ENCODE measurements at regions not wholly inside any gene's neighbourhood (a gene's known extent, or its start where the extent isn't known, plus 50 kb on each side); places are given as distances from the start of the nearest gene placed in this dataset.
"Not testable (repeated sequence)": the region's sequence is repeated elsewhere in the genome, so short reads cannot be mapped to it uniquely, and the experiment has no call there.

DNA sequence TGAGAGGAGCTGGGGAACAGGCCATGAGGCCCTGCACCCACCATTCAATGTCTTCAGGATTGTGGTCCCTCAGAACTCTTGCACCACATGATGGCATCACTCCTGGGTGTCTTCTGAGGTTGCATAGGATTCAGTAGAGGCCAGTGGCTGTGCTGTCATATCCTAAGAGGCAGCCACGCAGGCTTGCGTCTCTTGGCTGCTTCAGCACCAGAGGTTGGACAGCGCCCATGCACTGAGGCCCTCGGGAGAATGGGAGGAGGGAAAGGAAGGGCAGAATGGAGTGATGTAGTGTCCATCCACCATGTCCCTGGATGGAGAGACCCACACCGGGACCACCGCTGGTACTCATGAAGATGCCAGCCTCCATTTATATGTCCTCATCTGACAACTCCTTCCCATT is 237.1 kb downstream of the POTED start:
- H3K9me3 ChIP-seq (ENCODE audit: control insufficient read depth, insufficient read depth, low read depth, low read length); POLR2A ChIA-PET; H3K27ac ChIP-seq (ENCODE audit: extremely low read depth, low read depth, low read length); H3K4me1 ChIP-seq (ENCODE audit: control insufficient read depth, insufficient read depth, low read length); H3K36me3 ChIP-seq (ENCODE audit: control insufficient read depth in 2 of 2, insufficient read depth in 1 of 2, low read length in 2 of 2); H3K4me3 ChIP-seq (ENCODE audit: low read depth, low read length); CTCF ChIA-PET: not testable (repeated sequence)
- TF ChIP-seq, protein P1, sequence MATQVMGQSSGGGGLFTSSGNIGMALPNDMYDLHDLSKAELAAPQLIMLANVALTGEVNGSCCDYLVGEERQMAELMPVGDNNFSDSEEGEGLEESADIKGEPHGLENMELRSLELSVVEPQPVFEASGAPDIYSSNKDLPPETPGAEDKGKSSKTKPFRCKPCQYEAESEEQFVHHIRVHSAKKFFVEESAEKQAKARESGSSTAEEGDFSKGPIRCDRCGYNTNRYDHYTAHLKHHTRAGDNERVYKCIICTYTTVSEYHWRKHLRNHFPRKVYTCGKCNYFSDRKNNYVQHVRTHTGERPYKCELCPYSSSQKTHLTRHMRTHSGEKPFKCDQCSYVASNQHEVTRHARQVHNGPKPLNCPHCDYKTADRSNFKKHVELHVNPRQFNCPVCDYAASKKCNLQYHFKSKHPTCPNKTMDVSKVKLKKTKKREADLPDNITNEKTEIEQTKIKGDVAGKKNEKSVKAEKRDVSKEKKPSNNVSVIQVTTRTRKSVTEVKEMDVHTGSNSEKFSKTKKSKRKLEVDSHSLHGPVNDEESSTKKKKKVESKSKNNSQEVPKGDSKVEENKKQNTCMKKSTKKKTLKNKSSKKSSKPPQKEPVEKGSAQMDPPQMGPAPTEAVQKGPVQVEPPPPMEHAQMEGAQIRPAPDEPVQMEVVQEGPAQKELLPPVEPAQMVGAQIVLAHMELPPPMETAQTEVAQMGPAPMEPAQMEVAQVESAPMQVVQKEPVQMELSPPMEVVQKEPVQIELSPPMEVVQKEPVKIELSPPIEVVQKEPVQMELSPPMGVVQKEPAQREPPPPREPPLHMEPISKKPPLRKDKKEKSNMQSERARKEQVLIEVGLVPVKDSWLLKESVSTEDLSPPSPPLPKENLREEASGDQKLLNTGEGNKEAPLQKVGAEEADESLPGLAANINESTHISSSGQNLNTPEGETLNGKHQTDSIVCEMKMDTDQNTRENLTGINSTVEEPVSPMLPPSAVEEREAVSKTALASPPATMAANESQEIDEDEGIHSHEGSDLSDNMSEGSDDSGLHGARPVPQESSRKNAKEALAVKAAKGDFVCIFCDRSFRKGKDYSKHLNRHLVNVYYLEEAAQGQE (tag by site-specific recombination; IDR thresholded peaks at IDR 0.05), result peak; percentile 65

- H3K36me3 ChIP-seq (ENCODE audit: control insufficient read depth in 2 of 2, insufficient read depth in 1 of 2, low read length in 2 of 2); H3K4me3 ChIP-seq (ENCODE audit: low read depth, low read length); H3K4me1 ChIP-seq (ENCODE audit: control insufficient read depth, insufficient read depth, low read length); CTCF ChIA-PET; H3K9me3 ChIP-seq (ENCODE audit: control insufficient read depth, insufficient read depth, low read depth, low read length); POLR2A ChIA-PET; H3K27ac ChIP-seq (ENCODE audit: extremely low read depth, low read depth, low read length): not testable (repeated sequence)
Measured at GRCh38 chr21:13844574-13844973, 235.0 kb downstream of the POTED start.

- H3K36me3 ChIP-seq (ENCODE audit: control insufficient read depth in 2 of 2, insufficient read depth in 1 of 2, low read length in 2 of 2); H3K27ac ChIP-seq (ENCODE audit: extremely low read depth, low read depth, low read length); H3K4me1 ChIP-seq (ENCODE audit: control insufficient read depth, insufficient read depth, low read length); H3K9me3 ChIP-seq (ENCODE audit: control insufficient read depth, insufficient read depth, low read depth, low read length); POLR2A ChIA-PET; H3K4me3 ChIP-seq (ENCODE audit: low read depth, low read length); CTCF ChIA-PET: not testable (repeated sequence)
Measured at GRCh38 chr21:13843081-13843480, 233.5 kb downstream of the POTED start.

DNA sequence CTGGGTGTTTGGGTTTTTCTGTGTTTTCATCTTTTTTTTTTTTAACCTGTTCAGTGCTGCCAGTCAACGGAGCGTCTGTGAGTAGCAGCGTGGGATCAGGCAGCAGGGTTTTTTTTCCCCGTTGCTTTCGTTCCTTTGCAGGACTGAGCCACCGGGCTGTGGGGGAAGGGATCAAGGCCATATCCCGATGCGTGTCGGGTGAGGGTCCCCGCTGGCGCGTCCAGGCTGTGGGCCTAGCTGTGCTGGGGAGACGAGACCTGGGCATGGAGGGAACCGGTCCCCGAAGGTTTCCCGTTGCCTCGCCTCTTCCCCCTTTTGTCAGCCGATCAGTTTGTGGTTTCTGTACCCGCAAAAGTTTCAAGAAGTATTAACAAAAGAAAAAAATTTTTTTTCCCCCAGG is 218.1 kb downstream of the POTED start:
- POLR2A ChIA-PET; CTCF ChIA-PET; H3K4me3 ChIP-seq (ENCODE audit: low read depth, low read length): not testable (repeated sequence)

GRCh38 chr21:13827201-13827600 is 217.6 kb downstream of the POTED start:
- Histone ChIP-seq H3K36me3 (ENCODE audit: control insufficient read depth in 2 of 2, insufficient read depth in 1 of 2, low read length in 2 of 2) (no peaks in the 10 kb centered on the region), H3K27ac (ENCODE audit: extremely low read depth, low read depth, low read length) (no peak overlapping the region), H3K4me3 (ENCODE audit: low read depth, low read length) (no peak overlapping the region), H3K4me1 (ENCODE audit: control insufficient read depth, insufficient read depth, low read length) (no peaks in the 10 kb centered on the region), H3K9me3 (ENCODE audit: control insufficient read depth, insufficient read depth, low read depth, low read length) (no peaks in the 10 kb centered on the region)
- POLR2A ChIA-PET, result no interaction called here
- CTCF ChIA-PET, result no interaction called here
- TF ChIP-seq, protein P2, sequence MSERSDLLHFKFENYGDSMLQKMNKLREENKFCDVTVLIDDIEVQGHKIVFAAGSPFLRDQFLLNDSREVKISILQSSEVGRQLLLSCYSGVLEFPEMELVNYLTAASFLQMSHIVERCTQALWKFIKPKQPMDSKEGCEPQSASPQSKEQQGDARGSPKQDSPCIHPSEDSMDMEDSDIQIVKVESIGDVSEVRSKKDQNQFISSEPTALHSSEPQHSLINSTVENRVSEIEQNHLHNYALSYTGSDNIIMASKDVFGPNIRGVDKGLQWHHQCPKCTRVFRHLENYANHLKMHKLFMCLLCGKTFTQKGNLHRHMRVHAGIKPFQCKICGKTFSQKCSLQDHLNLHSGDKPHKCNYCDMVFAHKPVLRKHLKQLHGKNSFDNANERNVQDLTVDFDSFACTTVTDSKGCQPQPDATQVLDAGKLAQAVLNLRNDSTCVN (tag by site-specific recombination; optimal IDR thresholded peaks at IDR 0.05), result no peak
- TF ChIP-seq ZFP3 (tag by site-specific recombination; IDR thresholded peaks at IDR 0.05; ENCODE audit: low read depth) (no peak), ZNF416 (tag by site-specific recombination; IDR thresholded peaks at IDR 0.05) (no peak), ZNF341 (tag by site-specific recombination; IDR thresholded peaks at IDR 0.05; ENCODE audit: low read depth) (no peak), ZNF311 (tag by site-specific recombination; IDR thresholded peaks at IDR 0.05; ENCODE audit: borderline replicate concordance) (no peak), GLI4 (tag by site-specific recombination; IDR thresholded peaks at IDR 0.05) (no peak), ZBTB1 (tag by site-specific recombination; IDR thresholded peaks at IDR 0.05) (no peak), ZFHX2 (tag by site-specific recombination; conservative IDR thresholded peaks at IDR 0.05) (no peak), HOXC10 (CRISPR knock-in tag; IDR thresholded peaks at IDR 0.05) (no peak), MEIS1 (CRISPR knock-in tag; IDR thresholded peaks at IDR 0.05; ENCODE audit: borderline replicate concordance) (no peak), ZNF16 (tag by site-specific recombination; IDR thresholded peaks at IDR 0.05; ENCODE audit: low read depth) (no peak), ZNF549 (tag by site-specific recombination; IDR thresholded peaks at IDR 0.05) (no peak), ZNF76 (tag by site-specific recombination; IDR thresholded peaks at IDR 0.05; ENCODE audit: borderline replicate concordance, low read depth) (no peak), ZNF660 (tag by site-specific recombination; IDR thresholded peaks at IDR 0.05) (no peak), HOXA7 (CRISPR knock-in tag; IDR thresholded peaks at IDR 0.05; ENCODE audit: borderline replicate concordance) (no peak)
- TF ChIP-seq, protein P3, sequence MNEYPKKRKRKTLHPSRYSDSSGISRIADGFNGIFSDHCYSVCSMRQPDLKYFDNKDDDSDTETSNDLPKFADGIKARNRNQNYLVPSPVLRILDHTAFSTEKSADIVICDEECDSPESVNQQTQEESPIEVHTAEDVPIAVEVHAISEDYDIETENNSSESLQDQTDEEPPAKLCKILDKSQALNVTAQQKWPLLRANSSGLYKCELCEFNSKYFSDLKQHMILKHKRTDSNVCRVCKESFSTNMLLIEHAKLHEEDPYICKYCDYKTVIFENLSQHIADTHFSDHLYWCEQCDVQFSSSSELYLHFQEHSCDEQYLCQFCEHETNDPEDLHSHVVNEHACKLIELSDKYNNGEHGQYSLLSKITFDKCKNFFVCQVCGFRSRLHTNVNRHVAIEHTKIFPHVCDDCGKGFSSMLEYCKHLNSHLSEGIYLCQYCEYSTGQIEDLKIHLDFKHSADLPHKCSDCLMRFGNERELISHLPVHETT (tag by site-specific recombination; IDR thresholded peaks at IDR 0.05), result no peak
- TF ChIP-seq, protein P4, sequence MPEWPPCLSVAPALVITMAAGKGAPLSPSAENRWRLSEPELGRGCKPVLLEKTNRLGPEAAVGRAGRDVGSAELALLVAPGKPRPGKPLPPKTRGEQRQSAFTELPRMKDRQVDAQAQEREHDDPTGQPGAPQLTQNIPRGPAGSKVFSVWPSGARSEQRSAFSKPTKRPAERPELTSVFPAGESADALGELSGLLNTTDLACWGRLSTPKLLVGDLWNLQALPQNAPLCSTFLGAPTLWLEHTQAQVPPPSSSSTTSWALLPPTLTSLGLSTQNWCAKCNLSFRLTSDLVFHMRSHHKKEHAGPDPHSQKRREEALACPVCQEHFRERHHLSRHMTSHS (tag by site-specific recombination; IDR thresholded peaks at IDR 0.05), result no peak

More for the DNA sequence above, 218.1 kb downstream of the POTED start:
- H3K36me3 ChIP-seq (ENCODE audit: control insufficient read depth in 2 of 2, insufficient read depth in 1 of 2, low read length in 2 of 2); H3K4me1 ChIP-seq (ENCODE audit: control insufficient read depth, insufficient read depth, low read length); H3K27ac ChIP-seq (ENCODE audit: extremely low read depth, low read depth, low read length); H3K9me3 ChIP-seq (ENCODE audit: control insufficient read depth, insufficient read depth, low read depth, low read length): not testable (repeated sequence)
